NCI-H82 treated with DMSO at 0.1 percent for 48 hours (cell line): ENCODE measurements at regions not wholly inside any gene's neighbourhood (a gene's known extent, or its start where the extent isn't known, plus 50 kb on each side); places are given as distances from the start of the nearest gene placed in this dataset.
A peak's percentile ranks its signal among the peaks of the same experiment; 100 is the strongest.
"Not testable (repeated sequence)": the region's sequence is repeated elsewhere in the genome, so short reads cannot be mapped to it uniquely, and the experiment has no call there.

Source experiments
- DNase-seq: peaks from one replicate; lab custom pipeline; 2025; ENCODE audit not compliant: unreplicated experiment; lab: John Stamatoyannopoulos, UW

DNA sequence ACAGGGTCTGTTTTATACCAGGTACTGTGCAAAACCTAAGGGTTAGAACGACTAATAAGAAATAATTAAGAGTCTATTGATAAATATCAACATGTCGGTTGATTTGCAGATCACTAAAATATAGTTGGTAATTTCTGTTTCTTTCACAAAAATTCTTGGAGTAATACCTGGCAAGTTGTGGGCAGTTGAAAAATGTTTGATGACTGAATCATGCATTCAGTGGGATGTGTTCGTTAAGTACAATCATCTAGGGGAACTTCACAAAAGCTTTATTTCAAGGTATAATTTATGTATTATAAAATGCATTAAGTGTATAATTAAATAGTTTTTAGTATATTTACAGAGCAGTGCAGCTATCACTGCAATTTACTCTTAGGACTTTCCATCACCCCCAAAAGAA, 120.0 kb downstream of the KCNA5 start:
- DNase-seq = no peak

DNA sequence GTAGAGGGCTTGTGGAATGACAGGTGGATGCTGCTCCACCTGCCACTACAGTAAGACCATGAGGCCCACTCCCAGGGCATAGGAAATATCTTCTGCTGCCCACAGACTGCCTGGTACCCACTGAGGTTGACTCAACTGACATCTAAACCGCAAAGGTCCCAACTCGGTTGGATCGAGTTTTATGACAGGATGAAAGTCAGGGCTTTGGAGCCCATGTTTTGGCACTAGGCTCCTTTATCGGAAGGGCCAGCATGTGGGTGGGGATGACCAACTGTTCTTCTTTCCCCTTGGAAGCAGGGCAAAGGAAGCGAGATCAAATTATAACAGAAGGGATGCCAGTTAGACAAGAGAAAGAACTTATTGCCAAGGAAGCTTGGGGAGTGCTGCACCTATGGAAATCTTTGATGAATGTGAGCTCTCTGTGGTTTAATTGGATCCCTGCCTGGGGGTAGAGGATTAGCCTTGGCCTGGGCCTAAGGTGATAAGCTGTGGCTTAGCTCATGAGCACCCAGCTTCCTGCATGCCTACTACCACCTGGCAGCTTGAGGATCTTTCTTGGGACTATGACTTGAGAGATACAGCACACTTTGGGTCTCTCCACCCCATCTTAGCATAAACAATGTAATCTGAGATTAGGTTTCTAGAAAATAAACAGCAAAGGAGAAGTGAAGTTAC, 121.8 kb downstream of the KCNA5 start:
- DNase-seq = peak; percentile 87

DNA sequence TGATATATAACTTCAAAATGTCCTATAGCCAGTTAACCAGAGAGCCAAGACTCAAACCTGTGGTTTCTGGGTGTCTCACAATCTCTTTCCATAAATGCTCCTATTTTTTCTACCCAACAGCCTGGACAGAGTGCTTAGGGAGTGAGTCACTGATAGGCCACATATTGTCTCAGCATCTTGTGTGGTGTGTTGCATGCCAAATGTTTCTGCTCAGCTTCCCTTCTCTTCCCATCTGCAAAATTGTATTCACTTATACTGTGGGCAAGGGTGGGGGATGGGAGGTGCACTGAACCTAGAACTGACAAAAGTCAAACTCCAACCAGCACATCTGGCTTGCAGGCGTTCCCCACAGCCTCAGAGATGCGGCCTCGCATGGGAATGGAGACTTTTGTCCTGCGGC, 123.3 kb downstream of the KCNA5 start:
- no peak for DNase-seq

DNA sequence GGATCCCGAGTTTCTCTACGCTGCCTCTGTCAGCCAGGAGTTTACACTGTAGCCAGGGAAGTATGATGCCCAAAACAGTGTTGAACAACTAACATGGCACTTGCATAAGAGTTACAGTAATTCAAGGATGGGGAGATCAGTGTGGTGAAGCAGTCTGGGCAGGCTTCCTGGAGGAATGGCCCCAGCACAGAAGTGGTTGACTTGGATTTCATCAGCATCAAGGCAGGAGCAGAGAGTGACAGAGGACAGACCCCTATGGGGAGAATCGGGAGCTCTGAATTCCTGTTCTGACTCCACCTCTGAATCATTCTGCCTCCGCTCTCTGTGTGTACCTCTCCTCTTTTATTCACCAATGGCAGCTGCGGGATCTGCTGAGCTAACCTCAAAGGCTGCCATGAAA, 124.5 kb downstream of the KCNA5 start:
- no peak for DNase-seq

DNA sequence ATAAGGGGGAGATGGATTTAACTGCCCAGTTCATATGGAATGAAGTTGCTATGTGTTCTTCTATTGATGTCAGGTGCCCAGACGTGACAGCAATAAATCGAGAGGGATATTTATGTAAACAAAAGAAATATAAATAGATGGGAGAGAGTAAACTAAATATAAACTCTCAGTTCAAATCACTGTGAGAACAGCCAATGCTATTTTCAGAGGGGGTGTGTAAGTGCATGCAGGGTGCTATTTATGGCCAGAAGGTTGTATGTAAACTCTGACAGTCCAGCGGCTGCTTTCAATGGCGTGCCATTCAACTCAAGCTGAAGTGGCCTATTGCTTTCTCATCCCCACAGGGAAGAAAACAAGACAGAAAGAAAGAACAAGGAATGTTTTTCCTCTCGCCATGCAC, 127.2 kb downstream of the KCNA5 start:
- DNase-seq = no peak

DNA sequence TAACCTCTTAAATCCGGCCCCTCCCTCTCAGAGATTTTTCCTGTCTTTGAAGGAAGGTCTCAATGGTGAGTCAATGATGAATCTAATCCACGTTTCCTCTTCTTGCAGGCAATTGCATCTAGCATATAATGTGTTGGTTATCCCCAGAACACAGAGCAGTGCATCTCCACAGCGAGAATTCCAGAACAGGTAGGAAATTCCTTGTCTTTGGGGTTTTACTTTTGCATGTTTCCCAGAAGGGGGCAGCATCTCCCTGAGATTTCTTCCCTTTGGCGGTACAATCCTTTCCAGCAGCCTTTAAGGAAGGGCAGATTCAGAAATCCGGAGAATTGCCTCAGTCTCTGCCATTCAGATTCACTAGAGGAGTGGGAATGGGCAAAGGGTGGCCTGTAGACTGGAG, 128.0 kb downstream of the KCNA5 start:
- DNase-seq = peak; percentile 6

DNA sequence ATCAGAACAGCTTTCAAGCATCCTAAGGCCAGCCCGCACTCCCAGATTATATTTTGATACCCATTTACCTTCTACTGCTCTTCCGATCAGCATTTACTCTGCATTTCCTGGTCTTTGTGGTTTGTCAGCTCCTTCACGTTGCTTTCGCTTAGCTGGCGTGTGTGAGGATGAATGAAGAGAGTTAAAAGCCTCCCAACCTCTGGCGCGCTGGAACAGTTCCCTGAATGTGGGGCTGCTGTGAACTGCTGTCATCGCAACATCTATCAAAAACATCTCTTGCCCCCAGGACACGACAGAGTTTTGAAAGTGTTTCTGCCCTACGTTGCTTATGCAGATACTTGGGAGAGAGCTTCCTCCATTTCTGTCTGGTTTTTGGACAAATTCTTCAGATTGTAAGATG, 129.2 kb downstream of the KCNA5 start:
- DNase-seq = no peak

DNA sequence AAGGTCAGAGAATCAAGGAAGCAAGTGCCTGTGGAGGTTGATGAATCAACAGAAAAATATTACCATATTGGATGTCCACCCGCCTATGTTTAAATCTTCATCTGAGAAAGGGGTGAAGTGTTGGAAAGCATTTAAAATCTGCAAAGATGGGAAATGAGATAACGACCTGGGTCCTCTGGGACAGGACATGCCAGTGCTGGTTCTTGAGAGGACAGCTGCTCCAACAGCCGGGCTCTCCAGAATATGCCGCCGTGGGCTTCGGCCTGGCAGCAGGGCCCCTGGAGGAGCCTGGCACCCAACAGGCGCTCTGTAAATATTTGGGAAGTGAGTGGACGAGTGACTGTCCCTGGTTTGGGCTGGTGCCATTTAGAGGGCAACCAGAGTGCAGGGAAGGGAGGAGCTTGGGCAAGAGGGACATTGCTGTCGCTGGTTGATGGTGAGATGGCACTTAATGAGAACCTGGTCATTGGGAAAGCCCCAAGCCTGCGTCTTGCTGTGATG, 129.9 kb downstream of the KCNA5 start:
- no peak for DNase-seq

DNA sequence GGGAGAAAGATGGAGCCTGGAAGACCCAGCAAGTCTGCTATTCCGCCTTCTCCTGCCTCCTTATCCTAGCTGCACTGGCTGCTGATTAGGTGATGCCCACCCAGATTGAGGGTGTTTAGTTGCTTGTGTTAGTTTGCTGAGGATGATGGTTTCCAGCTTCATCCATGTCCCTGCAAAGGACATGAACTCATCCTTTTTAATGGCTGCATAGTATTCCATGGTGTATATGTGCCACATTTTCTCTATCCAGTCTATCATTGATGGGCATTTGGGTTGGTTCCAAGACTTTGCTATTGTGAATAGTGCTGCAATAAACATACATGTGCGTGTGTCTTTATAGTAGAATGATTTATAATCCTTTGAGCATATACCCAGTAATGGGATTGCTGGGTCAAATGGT, 131.7 kb downstream of the KCNA5 start:
- not testable (repeated sequence) for DNase-seq

DNA sequence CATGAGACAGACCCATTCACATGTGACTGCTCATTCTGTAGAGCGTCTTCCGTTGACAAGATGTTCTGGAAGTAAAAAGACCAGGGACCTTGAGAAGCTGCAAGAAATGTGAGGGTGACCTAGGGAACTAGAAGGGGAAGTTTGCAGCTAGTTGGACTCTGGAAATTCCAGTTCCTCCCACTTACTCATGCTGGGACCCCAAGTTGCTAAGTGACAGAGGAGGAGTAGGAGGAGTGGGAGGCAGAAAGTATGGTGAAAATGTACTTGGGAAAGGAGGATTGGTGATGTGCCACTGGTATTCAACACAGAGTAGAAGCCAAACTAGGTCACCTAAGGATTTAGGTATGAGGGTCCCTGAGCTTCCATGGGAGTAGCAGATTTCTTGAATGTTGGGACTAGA, 132.4 kb downstream of the KCNA5 start:
- no peak for DNase-seq

DNA sequence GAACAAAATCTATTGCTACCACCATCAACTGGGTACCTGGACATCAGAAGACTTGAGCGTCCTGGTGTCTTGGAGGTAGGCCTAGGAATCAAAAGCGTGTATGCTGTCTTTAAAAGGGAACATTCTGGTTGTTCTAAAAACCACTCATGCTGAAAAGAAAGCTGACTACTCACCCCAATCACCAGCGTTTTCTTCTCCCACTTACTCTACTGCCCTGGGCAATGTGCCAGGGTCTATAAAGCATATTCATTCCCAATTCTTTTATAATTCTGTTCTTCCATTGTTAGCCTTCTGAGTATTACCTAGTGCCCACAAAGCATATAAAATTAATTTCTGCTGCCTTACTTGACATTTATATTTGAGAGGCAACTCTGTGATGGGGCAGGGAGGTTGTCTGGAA, 133.4 kb downstream of the KCNA5 start:
- no peak for DNase-seq

DNA sequence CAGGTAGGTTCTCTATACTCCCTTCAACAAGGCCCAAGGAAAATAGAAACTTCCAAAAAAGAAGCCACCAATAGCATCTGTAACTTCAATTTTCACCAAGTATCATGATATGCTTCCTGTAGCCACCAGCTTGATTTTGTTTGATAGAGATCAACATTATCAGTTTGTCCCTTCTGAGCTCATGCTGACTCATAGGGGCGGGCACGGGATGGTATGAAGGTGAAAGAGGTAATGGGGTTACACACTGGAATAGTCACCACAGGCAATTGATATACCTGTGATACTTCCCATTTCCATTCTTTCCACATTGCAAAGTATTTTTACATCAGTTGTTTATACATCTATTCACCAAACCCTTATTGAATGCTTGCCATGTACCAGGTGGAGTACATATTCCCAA, 134.1 kb downstream of the KCNA5 start:
- DNase-seq = no peak

DNA sequence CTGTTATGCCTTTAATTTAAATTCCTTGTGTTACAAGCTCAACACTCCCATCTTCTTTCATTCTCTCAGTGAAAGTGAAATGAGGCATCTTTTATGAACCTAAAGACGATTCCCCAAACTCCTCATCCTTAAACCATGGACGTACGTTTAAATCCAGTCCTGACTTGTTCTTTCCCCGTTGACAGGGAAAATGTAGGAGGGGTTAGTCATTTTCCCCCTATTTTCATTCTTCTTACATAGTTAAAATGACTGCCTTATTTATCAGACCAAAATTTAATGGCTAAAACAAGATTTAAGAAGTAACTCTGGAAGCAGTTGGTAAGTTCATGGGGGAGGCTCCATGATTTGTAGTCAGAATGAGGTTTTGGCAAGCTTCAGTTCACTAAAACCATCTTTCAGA, 134.9 kb downstream of the KCNA5 start:
- DNase-seq = no peak

DNA sequence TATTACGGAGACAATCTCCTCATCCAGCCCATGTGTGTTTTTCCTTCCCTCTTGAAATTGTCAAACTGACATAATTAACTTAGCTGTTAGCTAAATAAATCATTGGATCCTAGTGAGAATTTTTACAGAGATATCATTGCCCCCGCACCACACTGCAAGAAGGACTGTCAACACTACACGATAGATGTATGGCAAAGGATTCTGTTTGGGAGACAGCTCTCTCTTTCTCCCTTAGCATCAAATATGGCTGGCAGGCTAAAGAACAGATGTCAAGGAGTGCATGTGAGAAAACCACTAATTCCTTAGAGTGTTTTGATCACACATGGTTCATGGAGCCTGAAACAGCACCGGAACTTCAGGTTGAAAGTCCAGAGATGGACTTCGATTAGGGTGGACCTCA, 136.8 kb downstream of the KCNA5 start:
- DNase-seq = no peak

DNA sequence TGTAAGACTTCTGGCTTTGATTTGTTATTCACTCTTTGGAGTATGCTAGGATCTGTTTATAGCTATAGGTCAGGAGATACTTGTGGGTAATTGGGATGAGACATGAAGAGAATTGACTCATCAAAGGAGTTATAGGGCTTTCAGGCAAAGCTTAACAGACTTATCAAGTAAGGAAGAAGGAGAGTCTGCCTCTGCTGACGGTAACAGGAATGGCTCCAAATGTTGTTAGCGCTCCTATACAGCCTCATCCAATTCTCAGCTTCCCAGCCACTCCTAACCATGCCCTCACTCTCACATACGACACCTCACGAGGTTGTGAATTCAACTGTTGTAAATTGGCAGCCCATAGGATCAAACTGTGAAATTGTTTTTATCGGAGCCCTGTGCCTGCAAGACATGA, 140.5 kb downstream of the KCNA5 start:
- no peak for DNase-seq

DNA sequence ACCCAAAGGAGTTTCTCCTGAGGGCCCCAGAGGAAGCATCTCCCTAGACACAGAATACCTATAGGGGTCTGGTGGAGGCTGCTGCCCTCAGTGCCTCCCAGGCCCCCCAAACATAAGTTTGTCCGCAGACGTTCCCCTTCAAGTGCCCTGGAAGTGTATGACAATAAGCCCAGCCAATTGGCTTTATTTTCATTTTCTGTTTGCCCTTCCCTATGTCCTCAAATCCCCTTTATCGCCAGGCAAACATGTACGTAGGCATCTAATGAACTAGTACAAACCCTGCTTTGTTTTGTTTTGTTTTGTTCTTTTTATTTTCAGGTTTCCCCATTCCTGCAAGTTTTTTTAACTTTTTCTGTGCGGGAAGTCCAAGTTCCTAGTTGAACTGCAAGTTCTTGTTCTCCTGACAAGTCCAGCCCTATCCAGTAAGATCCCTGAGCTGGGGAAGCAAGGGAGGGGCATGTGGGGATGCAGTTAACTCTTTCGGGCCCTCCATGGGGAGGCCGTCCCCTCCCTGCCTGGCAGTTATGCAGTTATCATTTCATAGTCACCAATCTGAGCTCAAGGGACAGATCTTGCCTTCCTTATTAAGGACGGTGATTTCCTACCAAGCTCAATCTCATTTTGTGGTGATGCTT, 141.9 kb downstream of the KCNA5 start:
- DNase-seq = no peak

DNA sequence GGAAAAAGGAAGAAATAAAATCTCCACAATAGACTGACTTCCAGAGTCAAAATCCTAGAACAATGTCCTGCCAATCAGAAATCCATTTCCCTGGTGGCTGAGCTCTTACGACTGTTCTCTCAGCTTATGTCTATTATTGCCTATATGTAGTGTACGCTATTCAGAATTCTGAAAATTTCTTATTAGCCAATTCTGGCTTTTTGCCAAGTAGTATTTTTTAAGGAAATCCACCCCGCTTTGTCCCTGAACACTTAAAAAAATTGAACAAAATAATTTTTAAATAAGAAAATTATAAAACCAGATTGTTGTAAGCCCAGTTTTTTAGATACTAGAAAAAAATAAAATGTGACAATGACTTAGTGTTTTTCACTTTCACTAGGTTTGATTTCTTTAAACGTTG, 143.0 kb downstream of the KCNA5 start:
- no peak for DNase-seq

DNA sequence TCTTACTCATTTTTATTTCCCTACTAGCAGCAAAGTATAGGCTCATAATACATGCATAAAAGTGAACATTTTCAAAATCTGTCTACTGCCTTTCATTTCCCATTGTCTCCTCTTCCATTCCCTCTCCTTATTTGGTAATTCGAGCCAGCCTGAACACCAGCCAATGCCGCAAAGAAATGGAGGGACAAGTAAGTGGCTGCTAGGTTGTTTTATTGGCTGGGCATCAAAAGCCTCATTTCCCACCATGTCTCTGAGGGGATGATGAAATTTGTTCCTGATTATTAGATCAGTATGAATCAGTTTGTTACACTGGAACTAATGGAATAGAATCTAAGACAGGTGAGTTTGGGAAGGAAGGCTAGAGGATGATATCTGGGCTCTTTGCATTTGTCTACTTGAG, 143.5 kb downstream of the KCNA5 start:
- no peak for DNase-seq

DNA sequence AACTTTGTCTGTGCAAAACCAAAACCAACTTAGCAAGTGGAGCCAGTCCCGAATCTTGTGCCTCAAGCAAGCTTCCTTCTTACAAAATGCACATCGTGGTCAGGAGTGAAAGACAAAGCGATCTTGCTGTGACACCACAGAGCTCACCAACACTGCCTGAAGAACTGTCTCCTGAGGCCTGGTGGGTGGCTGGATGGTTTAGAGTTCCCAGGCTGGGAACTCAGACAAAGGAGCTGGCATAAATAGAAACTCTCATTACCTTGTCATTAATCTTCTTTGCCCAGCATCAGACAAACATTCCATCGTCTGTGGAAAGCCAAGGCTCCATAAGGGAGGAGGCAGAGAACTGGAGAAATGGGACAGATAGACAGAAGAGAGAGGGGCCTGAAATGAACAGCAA, 144.8 kb downstream of the KCNA5 start:
- DNase-seq = no peak

DNA sequence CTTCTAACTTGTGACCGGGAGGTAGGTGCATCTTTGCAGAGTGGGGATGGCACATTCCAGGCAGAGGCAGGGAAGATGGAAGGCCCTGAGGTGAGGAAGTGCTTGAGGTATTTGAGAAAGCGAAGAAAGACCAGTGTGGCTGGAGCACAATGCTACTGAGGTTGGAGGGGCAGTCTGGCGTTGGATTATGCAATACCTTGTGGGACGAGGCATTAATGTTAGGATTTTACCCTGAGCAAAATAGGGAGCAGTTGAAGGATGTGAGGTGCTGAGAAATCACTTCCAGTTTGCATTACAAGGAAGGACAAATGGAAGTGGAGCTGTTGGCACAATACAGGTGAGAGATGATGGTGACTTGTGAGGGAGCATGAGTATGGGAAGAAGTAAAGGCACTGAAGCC, 145.5 kb downstream of the KCNA5 start:
- DNase-seq = no peak

DNA sequence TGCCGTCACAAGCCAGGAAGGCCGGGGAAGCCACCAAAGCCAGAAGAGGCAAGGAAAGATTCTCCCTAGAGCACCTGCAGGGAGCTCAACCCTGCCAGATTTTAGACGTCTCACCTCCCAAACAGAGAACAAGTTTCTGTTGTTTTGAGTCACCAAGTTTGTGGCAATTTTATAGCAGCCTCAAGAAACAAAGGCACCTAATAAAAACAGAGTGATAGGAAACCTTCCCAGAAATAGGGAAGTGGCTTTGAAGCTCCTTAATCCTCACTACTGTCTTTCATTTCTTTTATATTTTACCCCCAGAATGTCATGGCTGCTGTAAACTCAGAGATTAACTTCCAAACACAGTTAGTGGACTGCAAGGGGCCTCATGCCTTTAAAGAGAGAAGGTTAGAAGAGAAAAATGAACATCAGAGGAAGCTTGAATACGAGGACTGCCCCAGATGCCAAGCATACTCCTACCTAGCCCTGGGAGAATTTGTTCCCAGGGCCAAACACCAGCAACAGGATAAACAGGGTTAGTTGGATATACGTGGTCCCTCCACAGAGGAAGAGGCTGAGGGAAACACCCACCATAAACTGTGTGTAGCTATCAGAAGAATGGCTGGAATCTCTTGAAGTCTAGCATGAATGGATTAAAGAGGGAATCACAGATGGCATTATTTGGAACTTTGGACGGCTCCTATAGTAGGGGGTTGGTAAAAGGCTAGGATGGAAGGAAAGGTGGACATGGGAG, 148.3 kb downstream of the KCNA5 start:
- DNase-seq = no peak

DNA sequence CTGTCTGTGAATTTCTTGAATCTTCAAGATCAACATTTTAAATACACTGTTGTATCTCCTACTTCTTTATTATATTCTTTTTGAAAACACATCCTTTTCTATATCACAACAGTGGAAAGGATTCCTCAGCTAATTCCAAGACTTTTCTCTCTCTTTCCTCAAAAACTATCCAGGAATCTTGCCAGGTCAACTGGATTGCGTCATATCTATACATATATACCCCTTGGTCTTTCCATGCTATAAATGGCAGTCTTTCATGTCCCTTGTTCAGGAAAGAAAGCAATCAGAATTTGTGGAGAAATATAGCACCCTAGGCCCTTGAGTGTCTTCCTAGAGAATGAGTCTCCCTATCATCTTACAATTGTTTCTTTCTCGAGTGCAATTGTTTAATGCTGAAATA, 149.0 kb downstream of the KCNA5 start:
- no peak for DNase-seq
